SU-DHL-6 (cell line): ENCODE measurements at regions not wholly inside any gene's neighbourhood (a gene's known extent, or its start where the extent isn't known, plus 50 kb on each side); places are given as distances from the start of the nearest gene placed in this dataset.

Source experiments
- EZH2phosphoT487 ChIP-seq: fragments of 200-600 bp; sonication (generic), shearing (Covaris generic); conservative IDR thresholded peaks from 2 replicates; pipeline ENCODE4 v1.6.1; 2018; ENCODE audit warnings: mild to moderate bottlenecking, antibody characterized with exemption, low read length, moderate library complexity, mixed read lengths
- TF ChIP-seq, protein P1 (sequence below): fragments of 200-600 bp; sonication (generic); IDR thresholded peaks from one replicate; pipeline ENCODE4 v1.5.1; 2017; ENCODE audit warnings: antibody characterized with exemption, mild to moderate bottlenecking, low read length, moderate library complexity; ENCODE audit not compliant: insufficient read depth, poor library complexity, severe bottlenecking

DNA sequence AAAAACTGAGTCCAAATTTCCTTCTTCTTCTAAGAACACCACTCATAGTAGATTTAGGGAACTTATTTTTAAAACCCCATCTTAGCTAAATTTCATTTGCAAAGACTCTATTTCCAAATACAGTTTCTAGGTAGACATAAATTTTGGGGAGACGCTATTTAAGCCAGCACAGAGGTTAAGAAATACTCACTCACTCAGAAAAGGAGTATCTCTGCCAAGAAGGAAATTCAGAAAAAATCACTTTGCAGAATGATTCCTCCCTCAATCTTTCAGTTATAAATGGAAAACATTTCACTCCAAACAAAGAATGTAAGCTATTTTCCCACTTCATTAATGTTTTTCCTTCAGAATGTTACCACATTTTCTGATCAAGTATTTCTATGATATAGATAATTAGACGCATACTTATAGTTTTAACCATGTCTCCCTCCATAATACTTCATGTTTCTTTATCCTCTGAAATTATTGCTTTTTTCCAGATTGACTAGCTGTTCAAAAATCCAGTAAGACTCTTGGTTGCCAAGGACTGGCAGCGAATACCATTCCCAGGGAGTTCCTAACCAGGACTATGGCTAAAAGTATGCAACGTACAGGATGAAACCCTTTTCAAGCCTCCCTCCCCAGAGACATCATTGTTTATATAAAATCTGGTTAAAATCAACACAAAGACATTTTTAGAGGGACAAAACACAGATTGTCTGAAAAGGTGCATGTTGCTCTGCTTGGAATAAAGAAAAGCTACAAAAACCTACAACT is 52.5 kb upstream of the RXFP2 start:
- TF ChIP-seq, protein P1, sequence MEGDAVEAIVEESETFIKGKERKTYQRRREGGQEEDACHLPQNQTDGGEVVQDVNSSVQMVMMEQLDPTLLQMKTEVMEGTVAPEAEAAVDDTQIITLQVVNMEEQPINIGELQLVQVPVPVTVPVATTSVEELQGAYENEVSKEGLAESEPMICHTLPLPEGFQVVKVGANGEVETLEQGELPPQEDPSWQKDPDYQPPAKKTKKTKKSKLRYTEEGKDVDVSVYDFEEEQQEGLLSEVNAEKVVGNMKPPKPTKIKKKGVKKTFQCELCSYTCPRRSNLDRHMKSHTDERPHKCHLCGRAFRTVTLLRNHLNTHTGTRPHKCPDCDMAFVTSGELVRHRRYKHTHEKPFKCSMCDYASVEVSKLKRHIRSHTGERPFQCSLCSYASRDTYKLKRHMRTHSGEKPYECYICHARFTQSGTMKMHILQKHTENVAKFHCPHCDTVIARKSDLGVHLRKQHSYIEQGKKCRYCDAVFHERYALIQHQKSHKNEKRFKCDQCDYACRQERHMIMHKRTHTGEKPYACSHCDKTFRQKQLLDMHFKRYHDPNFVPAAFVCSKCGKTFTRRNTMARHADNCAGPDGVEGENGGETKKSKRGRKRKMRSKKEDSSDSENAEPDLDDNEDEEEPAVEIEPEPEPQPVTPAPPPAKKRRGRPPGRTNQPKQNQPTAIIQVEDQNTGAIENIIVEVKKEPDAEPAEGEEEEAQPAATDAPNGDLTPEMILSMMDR: no peak
- TF ChIP-seq EZH2phosphoT487: no peak
